GM10266 (cell line): ENCODE measurements at regions not wholly inside any gene's neighbourhood (a gene's known extent, or its start where the extent isn't known, plus 50 kb on each side); places are given as distances from the start of the nearest gene placed in this dataset.

ENCODE experiments used
- DNase-seq: peaks from one replicate; pipeline ENCODE4 v3.0.0; 2012; ENCODE audit errors: extremely low spot score
- CTCF ChIP-seq: IDR thresholded peaks from 2 replicates; pipeline ENCODE4 v1.5.1; 2012; ENCODE audit warnings: mild to moderate bottlenecking, low read depth; ENCODE audit not compliant: control insufficient read depth, insufficient read depth; ENCODE audit errors: missing control alignments

DNA sequence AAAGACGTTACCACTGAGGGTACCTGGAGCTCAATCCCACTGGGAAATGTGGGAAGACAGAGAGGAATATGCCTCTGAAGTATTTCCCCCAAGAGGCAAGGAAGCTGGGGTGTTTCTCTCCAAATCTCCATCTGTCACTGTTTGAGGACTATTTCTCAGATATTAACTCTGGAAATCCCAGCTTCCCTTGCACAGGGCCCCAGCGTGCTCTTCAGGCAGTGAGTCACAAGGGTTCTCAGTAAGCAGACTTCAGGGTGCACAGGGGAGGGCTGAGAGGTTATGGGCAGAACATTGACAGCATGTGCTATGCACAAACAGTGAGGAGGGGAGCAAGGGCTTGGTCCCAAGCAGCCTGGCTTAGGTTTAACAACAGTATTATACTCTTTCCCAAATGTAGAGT lies 60.9 kb upstream of the EED start:
- no peak for TF ChIP-seq CTCF
- DNase-seq = no peak

DNA sequence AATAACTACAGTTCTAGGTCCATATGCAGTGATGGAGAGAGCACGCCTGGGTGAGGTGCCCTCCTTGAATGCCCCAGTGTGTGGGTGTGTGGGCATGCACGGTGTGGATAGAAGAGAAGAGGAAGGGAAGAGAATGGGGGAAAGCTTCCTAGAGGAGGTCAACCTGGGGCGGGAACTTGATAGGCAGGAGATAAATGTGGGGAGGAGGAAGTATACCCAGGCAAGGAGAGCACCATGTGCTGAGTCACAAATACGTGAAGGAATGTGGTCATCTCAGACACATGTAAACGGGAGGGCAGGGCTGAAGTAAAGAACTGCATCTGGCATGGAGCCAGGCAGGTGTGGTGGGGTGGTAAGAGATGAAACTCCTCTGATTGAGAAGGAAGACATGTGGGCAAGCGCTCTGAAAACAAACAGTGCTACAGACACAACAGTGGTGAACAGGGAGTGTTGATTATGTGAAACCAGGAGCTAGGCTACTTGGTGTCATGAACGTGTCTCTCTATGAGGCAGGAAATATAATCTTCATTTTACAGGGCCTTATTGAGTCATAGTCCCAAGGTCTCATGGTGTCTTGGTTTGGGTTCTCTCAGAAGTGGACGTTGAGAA lies 61.5 kb upstream of the EED start:
- no peak for DNase-seq
- TF ChIP-seq CTCF = no peak

- no peak for DNase-seq
- no peak for TF ChIP-seq CTCF
Measured at GRCh38 chr11:86181379-86181778, 63.2 kb upstream of the EED start.

GRCh38 chr11:86180851-86181250 lies 63.7 kb upstream of the EED start:
- DNase-seq = no peak
- no peak for TF ChIP-seq CTCF

GRCh38 chr11:86180423-86180822 lies 64.1 kb upstream of the EED start:
- TF ChIP-seq CTCF = no peak
- DNase-seq = no peak

GRCh38 chr11:86179646-86180064 lies 64.9 kb upstream of the EED start:
- no peak for TF ChIP-seq CTCF
- no peak for DNase-seq

- DNase-seq = no peak
- no peak for TF ChIP-seq CTCF
Measured at GRCh38 chr11:86177302-86177701, 67.3 kb upstream of the EED start.
